ENCODE measurements at regions not wholly inside any gene's neighbourhood (a gene's known extent, or its start where the extent isn't known, plus 50 kb on each side); places are given as distances from the start of the nearest gene placed in this dataset.
A peak's percentile ranks its signal among the peaks of the same experiment; 100 is the strongest.
"Not testable (repeated sequence)": the region's sequence is repeated elsewhere in the genome, so short reads cannot be mapped to it uniquely, and the experiment has no call there.

DNA sequence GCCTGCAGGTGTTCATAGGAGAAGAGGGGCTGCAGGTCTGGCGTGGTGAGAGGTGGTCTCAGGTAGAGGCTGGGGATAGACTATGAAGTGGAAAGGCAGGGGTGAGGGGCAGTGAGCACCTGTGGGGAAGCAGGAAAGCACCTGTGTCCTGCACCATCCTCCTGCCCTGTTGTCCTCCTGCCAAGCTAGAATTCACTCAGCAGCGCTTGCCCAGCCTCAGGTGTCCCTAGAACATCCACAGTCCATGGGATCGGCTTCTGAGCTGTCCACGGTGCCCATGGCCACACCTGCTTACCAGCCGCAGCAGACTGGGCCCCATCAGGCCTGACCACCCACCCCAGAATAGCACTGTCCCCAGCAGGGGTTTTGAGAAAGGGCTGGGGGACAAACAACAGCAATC lies 456.2 kb upstream of the SULF2 start:
- DNase-seq (ENCODE audit: low spot score) (no peak), FAIRE-seq (peak; percentile 48)

GRCh38 chr20:48238781-48239180 lies 453.5 kb upstream of the SULF2 start:
- FAIRE-seq, result no peak
- no peak for DNase-seq (ENCODE audit: low spot score)

- FAIRE-seq, result no peak
- peak; percentile 68 for DNase-seq (ENCODE audit: low spot score)
Measured at GRCh38 chr20:48238326-48238725, 453.0 kb upstream of the SULF2 start.

- DNase-seq (ENCODE audit: low spot score) (no peak), FAIRE-seq (no peak)
Measured at GRCh38 chr20:48236000-48236970, 451.0 kb upstream of the SULF2 start.

DNA sequence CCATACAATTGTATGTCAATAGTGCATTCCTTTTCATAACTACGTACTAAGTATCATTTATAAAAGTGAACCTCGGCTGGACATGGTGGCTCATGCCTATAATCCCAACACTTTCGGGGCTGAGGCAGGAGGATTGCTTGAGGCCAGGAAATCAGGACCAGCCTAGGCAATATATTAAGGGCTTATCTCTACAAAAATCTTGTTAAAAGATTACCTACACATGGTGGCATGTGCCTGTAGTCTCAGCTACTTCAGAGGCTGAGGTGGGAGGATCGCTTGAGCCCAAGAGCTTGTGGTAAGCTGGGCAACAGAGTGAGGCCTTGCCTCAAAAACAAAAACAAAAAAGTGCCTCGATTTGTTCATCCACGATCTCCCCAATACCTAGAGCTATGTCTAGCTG lies 449.7 kb upstream of the SULF2 start:
- FAIRE-seq, result peak; percentile 71
- no peak for DNase-seq (ENCODE audit: low spot score)

DNA sequence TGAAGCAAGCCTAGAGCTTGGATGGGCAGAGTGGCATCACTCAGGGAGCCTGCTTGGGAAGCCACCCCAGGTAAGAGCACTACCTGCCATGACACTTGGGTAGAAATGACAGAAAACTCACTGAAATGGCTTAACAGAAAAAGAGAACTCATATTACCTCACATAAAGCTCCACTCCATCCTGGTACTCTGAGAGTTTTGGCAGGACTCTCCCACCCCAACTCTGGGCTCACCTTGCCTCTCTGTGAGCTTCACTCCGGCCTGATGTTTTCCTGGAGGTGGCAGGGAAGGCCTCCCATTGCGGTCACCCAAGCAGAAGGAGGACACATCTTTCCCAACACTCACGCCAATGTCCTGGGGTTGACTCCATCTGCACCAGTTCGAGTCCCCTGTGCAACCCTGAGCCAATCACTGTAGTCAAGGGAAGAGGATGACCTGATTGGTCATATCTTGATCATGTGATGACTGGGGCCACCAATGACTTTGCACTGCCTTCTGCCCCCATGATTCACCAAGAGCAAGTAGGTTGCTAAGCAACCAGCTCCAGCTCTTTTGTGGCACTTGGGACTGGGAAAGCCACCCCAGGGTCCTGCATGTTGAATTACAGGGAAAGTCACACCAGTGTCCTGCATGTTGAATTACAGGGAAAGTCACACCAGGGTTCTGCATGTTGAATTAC lies 446.1 kb upstream of the SULF2 start:
- no peak for DNase-seq (ENCODE audit: low spot score)
- no peak for FAIRE-seq

GRCh38 chr20:48230216-48230615 lies 444.9 kb upstream of the SULF2 start:
- DNase-seq (ENCODE audit: low spot score) (no peak), FAIRE-seq (peak; percentile 46)

DNA sequence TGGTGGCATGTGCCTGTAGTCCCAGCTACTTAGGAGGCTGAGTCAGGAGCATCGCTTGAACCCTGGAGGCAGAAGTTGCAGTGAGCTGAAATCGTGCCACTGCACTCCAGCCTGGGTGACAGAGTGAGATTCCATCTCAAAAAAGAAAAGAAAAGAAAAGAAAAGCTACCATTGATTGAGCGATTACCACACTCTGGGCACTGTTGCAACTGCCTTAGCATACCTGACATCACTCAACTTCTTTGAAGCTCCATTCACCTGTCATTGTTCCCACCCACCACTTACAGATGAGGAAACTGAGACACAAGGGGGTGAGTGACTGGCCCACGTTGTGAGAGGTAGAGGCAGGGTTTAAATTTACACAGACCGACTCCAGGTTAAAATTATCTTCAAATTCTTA lies 442.1 kb upstream of the SULF2 start:
- DNase-seq (ENCODE audit: low spot score) (no peak), FAIRE-seq (no peak)

DNA sequence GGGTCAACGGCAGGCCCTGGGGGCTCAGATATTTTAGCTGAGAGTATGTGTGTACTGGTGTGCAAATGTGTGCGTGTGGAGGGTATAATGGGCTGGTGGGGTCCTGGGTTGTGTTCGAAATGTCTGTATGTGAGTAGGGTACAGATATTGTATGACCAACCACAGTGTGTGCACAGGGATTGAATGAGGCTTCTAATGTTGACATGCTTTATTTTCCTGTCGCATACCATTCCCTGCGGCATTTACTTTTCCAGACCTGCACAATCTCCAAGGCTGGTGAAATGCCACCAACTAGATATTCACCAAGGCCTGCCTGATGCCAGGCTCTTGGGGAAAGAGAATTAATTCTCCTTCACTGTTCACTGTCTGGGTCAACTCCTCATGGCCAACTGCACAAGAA lies 441.4 kb upstream of the SULF2 start:
- DNase-seq (ENCODE audit: low spot score) (no peak), FAIRE-seq (no peak)

DNA sequence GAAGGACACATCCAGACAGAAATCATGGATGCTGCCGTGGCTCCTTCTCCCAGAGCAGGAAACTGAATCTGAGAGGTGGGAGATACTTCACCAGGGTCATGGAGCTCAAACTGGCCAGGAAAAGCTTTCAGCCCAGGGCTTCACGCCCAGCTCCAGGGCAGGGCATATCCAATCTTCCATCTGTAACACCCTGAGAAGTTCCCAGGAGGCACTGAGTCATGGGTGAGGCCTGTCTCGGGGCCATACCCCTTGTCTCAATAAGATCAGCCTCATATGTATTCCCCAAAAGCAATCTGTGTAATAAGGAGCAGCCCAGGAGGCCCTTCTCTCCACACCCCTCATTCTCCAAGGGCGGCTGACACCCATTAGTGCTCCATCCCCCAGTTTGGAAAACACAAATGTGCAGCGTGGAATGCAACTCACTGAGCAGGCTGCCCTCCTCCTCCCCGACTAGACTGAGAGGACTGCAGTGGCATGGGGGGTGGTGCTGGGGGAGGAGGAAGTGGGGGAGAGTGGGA lies 439.3 kb upstream of the SULF2 start:
- DNase-seq (ENCODE audit: low spot score) (no peak), FAIRE-seq (no peak)

GRCh38 chr20:48223715-48224114 lies 438.4 kb upstream of the SULF2 start:
- DNase-seq (ENCODE audit: low spot score) (no peak), FAIRE-seq (no peak)

GRCh38 chr20:48222595-48223180 lies 437.4 kb upstream of the SULF2 start:
- FAIRE-seq, result no peak
- no peak for DNase-seq (ENCODE audit: low spot score)

GRCh38 chr20:48220033-48220633 lies 434.9 kb upstream of the SULF2 start:
- FAIRE-seq, result no peak
- no peak for DNase-seq (ENCODE audit: low spot score)

- FAIRE-seq, result no peak
- no peak for DNase-seq (ENCODE audit: low spot score)
Measured at GRCh38 chr20:48219306-48219705, 434.0 kb upstream of the SULF2 start.

DNA sequence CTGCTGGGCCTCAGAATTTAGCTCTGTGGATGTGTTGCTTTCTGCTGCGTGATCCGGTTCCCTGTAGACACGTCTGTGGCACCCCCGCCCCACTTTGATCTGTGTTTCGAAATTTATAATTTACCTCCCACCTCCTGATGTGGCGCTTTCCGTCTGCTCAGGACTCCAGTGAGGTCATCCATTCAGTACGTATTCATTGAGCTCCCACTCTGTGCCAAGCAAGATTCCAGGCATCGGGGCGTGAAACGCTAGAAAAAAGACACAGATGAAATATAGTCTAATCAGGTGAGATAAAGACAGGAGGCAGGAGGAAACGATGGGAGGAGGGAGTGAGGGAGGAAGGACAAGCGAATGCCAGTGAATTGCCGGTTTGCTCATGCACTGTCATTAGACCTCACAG lies 431.9 kb upstream of the SULF2 start:
- FAIRE-seq, result no peak
- no peak for DNase-seq (ENCODE audit: low spot score)

- FAIRE-seq, result no peak
- DNase-seq (ENCODE audit: low spot score), result peak; percentile 44
Measured at GRCh38 chr20:48215536-48215935, 430.3 kb upstream of the SULF2 start.

- no peak for FAIRE-seq
Measured at GRCh38 chr20:48214601-48215000, 429.3 kb upstream of the SULF2 start.

GRCh38 chr20:48213635-48214034 lies 428.4 kb upstream of the SULF2 start:
- DNase-seq (ENCODE audit: low spot score); FAIRE-seq: not testable (repeated sequence)

More at GRCh38 chr20:48214601-48215000, 429.3 kb upstream of the SULF2 start:
- no peak for DNase-seq (ENCODE audit: low spot score)

DNA sequence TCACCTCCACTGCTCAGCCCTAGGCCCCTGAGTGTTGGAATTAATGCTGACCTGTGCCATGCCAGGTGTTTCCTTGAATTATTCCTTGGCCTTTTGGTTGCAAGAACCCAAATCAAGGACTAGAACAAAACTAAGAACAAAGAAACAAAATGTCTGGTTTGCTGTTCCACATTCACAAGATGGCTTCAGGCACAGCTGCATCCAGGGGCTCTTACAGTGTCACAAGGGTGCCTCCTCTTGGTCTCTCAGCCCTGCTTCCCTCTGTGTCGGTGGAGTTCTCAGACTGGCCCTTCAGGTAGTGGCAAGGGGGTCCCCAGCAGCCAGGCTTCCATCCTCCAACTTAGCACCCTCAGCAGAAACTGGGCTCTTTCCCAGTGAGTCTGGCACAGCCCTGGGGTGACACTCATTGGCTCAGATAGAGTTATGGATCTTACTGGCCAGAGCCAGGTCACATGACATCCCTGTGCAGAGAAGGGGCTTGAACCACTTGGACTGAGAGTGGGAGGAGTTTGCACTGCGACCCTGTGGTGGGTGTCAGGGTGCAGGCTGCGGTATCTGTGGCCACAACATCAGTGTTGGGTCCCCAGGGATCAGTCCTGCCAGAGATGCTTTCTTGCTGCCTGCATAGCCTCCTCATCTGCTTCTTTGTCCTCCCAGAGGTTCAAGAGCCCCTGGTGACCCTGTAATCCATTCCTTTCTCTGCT lies 427.7 kb upstream of the SULF2 start:
- DNase-seq (ENCODE audit: low spot score), result no peak

DNA sequence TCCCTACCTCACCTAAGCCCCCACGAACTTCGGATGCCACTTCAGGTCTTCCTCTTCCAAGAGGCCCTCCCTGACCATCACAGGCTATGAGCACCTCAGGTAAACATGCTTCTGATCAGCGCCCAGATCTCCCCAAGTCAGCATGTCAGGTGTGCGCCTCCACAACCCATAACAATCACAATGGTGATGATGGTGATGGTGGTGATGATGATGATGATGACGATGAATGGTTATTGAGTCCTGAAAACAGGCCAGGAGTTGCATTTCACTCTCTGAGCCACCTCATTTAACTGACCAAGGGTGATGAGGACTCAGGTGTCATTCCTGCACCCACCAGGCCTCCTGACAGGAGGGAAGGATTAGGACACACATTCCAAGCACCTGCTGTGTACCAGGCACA lies 426.6 kb upstream of the SULF2 start:
- DNase-seq (ENCODE audit: low spot score) (no peak), FAIRE-seq (peak; percentile 69)

More for the DNA sequence above, 427.7 kb upstream of the SULF2 start:
- FAIRE-seq, result no peak

- DNase-seq (ENCODE audit: low spot score) (no peak), FAIRE-seq (peak; percentile 66)
Measured at GRCh38 chr20:48211238-48211637, 426.0 kb upstream of the SULF2 start.

Data from urothelium cell line (cell line).